ENCODE measurements at regions not wholly inside any gene's neighbourhood (a gene's known extent, or its start where the extent isn't known, plus 50 kb on each side); places are given as distances from the start of the nearest gene placed in this dataset.

- TF ChIP-seq CHD7 (IDR thresholded peaks at IDR 0.05; ENCODE audit: insufficient replicate concordance, low read length), result no peak
- no peak for TF ChIP-seq RNF2 (IDR thresholded peaks at IDR 0.05; ENCODE audit: borderline replicate concordance, low read depth, low read length, missing control alignments, poor library complexity, severe bottlenecking)
These were observed 537.9 kb downstream of the IQCM start (continued) for GRCh38 chr4:149277705-149278104.

All from H1 (cell line).